KMS-11 (cell line): ENCODE measurements at regions not wholly inside any gene's neighbourhood (a gene's known extent, or its start where the extent isn't known, plus 50 kb on each side); places are given as distances from the start of the nearest gene placed in this dataset.

Experiments
- H2AFZ ChIP-seq: fragments of 200-600 bp; sonication (generic); 2 replicates; pipeline ENCODE4 v1.6.1; 2016; ENCODE audit warnings: antibody characterized with exemption, mixed run types, low read depth
- H3K27ac ChIP-seq: fragments of 200-600 bp; sonication (generic); 2 replicates; pipeline ENCODE4 v1.6.1; 2016; ENCODE audit warnings: mild to moderate bottlenecking, mixed run types
- H3K27me3 ChIP-seq: fragments of 200-600 bp; sonication (generic); 2 replicates; pipeline ENCODE4 v1.6.1; 2017; ENCODE audit warnings: mild to moderate bottlenecking, low read depth, mixed run types, moderate library complexity; ENCODE audit not compliant: insufficient read depth
- H3K36me3 ChIP-seq: fragments of 200-600 bp; sonication (generic); 2 replicates; pipeline ENCODE4 v1.6.1; 2017; ENCODE audit warnings: mild to moderate bottlenecking, mixed run types; ENCODE audit not compliant: insufficient read depth
- H3K4me1 ChIP-seq: fragments of 200-600 bp; sonication (generic); 2 replicates; pipeline ENCODE4 v1.6.1; 2016; ENCODE audit warnings: mild to moderate bottlenecking, low read depth, mixed run types; ENCODE audit not compliant: poor library complexity, severe bottlenecking
- H3K4me2 ChIP-seq: fragments of 200-600 bp; sonication (generic); 2 replicates; pipeline ENCODE4 v1.7.0; 2016; ENCODE audit warnings: mild to moderate bottlenecking, mixed run types
- H3K4me3 ChIP-seq: fragments of 200-600 bp; sonication (generic); IDR thresholded peaks from 2 replicates; pipeline ENCODE4 v1.6.1; 2017; ENCODE audit warnings: low read depth, low read length, mixed read lengths; ENCODE audit not compliant: insufficient read depth
- H3K79me2 ChIP-seq: fragments of 200-600 bp; sonication (generic); 2 replicates; pipeline ENCODE4 v1.6.1; 2016; ENCODE audit warnings: low read depth, mixed run types; ENCODE audit not compliant: insufficient read depth
- H3K9ac ChIP-seq: fragments of 200-600 bp; sonication (generic); 2 replicates; pipeline ENCODE4 v1.6.1; 2016; ENCODE audit warnings: mild to moderate bottlenecking, mixed run types
- H4K20me1 ChIP-seq: fragments of 200-600 bp; sonication (generic); 2 replicates; pipeline ENCODE4 v1.6.1; 2016; ENCODE audit warnings: mild to moderate bottlenecking, mixed run types; ENCODE audit not compliant: insufficient read depth
- CTCF ChIP-seq: fragments of 200-600 bp; sonication (generic); conservative IDR thresholded peaks from 2 replicates; pipeline ENCODE4 v1.6.1; 2017; ENCODE audit warnings: low read depth, mild to moderate bottlenecking, antibody characterized with exemption, low read length, moderate library complexity, mixed read lengths

GRCh38 chr12:33562401-33562800 lies 122.8 kb upstream of the SYT10 start:
- H3K4me3 ChIP-seq: no peak overlapping the region
- no peaks in the 10 kb centered on the region for H3K27me3 ChIP-seq
- H4K20me1 ChIP-seq: no peaks in the 10 kb centered on the region
- no peak for TF ChIP-seq CTCF
- no peaks in the 10 kb centered on the region for H3K36me3 ChIP-seq
- H3K4me2 ChIP-seq: no peak overlapping the region
- H3K9ac ChIP-seq: no peak overlapping the region
- H3K27ac ChIP-seq: no peak overlapping the region
- no peaks in the 10 kb centered on the region for H3K79me2 ChIP-seq
- H2AFZ ChIP-seq: no peak overlapping the region
- no peaks in the 10 kb centered on the region for H3K4me1 ChIP-seq

GRCh38 chr12:33566403-33566802 lies 126.8 kb upstream of the SYT10 start:
- Histone ChIP-seq H3K36me3 (no peaks in the 10 kb centered on the region), H2AFZ (no peak overlapping the region), H3K4me3 (no peak overlapping the region), H4K20me1 (no peaks in the 10 kb centered on the region), H3K27me3 (no peaks in the 10 kb centered on the region), H3K4me2 (no peak overlapping the region), H3K27ac (no peak overlapping the region), H3K9ac (no peak overlapping the region), H3K4me1 (no peaks in the 10 kb centered on the region), H3K79me2 (no peaks in the 10 kb centered on the region)
- TF ChIP-seq CTCF: no peak

GRCh38 chr12:33575346-33575745 lies 135.7 kb upstream of the SYT10 start:
- H4K20me1 ChIP-seq: no peaks in the 10 kb centered on the region
- TF ChIP-seq CTCF: no peak
- H3K4me2 ChIP-seq: no peak overlapping the region
- no peak overlapping the region for H3K4me3 ChIP-seq
- H3K4me1 ChIP-seq: no peaks in the 10 kb centered on the region
- no peak overlapping the region for H2AFZ ChIP-seq
- H3K79me2 ChIP-seq: no peaks in the 10 kb centered on the region
- H3K36me3 ChIP-seq: no peaks in the 10 kb centered on the region
- H3K9ac ChIP-seq: no peak overlapping the region
- no peak overlapping the region for H3K27ac ChIP-seq
- no peaks in the 10 kb centered on the region for H3K27me3 ChIP-seq

GRCh38 chr12:33581613-33582122 lies 142.0 kb upstream of the SYT10 start:
- no peak for TF ChIP-seq CTCF

More at GRCh38 chr12:33581613-33582122, 142.0 kb upstream of the SYT10 start:
- Histone ChIP-seq H3K27me3 (no peaks in the 10 kb centered on the region), H3K4me2 (no peak overlapping the region), H3K4me1 (no peaks in the 10 kb centered on the region), H3K4me3 (no peak overlapping the region), H3K9ac (no peak overlapping the region), H4K20me1 (no peaks in the 10 kb centered on the region), H3K36me3 (no peaks in the 10 kb centered on the region), H3K79me2 (no peaks in the 10 kb centered on the region), H3K27ac (no peak overlapping the region), H2AFZ (no peak overlapping the region)
